Ovary (tissue), 3 donors: ENCODE measurements at regions not wholly inside any gene's neighbourhood (a gene's known extent, or its start where the extent isn't known, plus 50 kb on each side); places are given as distances from the start of the nearest gene placed in this dataset.

Experiments
- CTCF ChIP-seq, 3 donors: fragments of 450-650 bp in 2 of 3; fragments of 200-600 bp in 1 of 3; IDR thresholded peaks; one replicate each; pipeline versions ENCODE4 v1.5.1 to v1.8.0; 2016 to 2022; ENCODE audit warnings: antibody characterized with exemption in 3 of 3, mild to moderate bottlenecking in 1 of 3
- EP300 ChIP-seq: sonication (generic); formaldehyde crosslinking; IDR thresholded peaks from one replicate; pipeline ENCODE4 v1.6.1; 2017; ENCODE audit warnings: antibody characterized with exemption
- POLR2A ChIP-seq: fragments of 450-650 bp; IDR thresholded peaks from one replicate; pipeline ENCODE4 v1.6.1; 2017; ENCODE audit warnings: antibody characterized with exemption, mild to moderate bottlenecking, moderate library complexity
- donor health status: DM: no; HTN: no; CAD: no.

DNA sequence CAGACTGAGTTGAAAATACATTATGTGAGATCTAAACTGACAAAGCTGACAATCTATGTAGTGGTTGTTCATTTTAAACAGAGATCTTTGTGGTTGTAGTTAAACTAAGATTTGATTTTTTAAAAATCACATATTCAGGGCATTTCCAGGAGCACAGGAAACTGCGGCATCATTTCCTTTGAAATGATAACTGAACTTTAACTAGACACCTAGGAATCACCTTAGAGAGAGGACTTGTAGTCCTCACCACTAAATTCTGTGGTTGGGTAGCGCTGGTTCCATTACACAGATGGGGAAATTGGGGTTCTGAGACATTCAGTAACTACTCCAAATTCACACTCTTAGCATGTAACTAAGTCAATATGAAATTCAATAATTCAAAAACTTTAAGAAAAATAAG is 96.0 kb upstream of the TRIB2 start:
- TF ChIP-seq POLR2A = no peak
- TF ChIP-seq CTCF (IDR thresholded peaks at IDR 0.05) = no peak
- TF ChIP-seq EP300 = no peak
